ENCODE measurements at regions not wholly inside any gene's neighbourhood (a gene's known extent, or its start where the extent isn't known, plus 50 kb on each side); places are given as distances from the start of the nearest gene placed in this dataset.
"Not testable (repeated sequence)": the region's sequence is repeated elsewhere in the genome, so short reads cannot be mapped to it uniquely, and the experiment has no call there.

DNA sequence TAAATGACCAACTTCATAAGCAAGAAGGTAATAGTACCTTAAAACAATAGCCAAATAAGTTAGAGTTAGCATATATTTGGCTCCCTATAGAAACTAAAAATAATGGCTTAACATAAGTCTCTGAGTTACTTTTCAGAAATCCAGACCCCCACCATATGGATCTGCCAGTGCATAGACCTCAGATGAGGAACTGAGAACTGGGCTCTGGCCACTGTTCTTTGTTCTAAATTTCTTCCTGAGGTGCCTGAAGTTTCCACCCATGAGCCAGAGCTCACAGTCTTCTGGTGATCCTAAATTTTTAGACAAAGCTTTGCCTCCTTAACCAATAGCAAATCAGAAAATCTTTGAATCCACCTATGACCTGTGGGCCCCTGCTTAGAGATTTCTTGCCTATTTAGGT, 250.9 kb downstream of the YTHDC2 start:
- DNase-seq = no peak
- Histone ChIP-seq H3K9me3 (no peaks in the 10 kb centered on the region), H3K36me3 (ENCODE audit: low read depth, missing control alignments) (no peaks in the 10 kb centered on the region), H3K4me3 (no peak overlapping the region), H3K27ac (no peak overlapping the region), H3K4me1 (no peaks in the 10 kb centered on the region), H3K27me3 (no peaks in the 10 kb centered on the region)
- intact Hi-C loops (cut with DNase I; ENCODE audit: low total_unique reads) = no loop called here
- no peak for TF ChIP-seq POLR2A (IDR thresholded peaks at IDR 0.05)
- no peak for TF ChIP-seq CTCF (IDR thresholded peaks at IDR 0.05)

- DNase-seq; H3K4me1 ChIP-seq; H3K9me3 ChIP-seq; H3K27me3 ChIP-seq; H3K27ac ChIP-seq; H3K4me3 ChIP-seq; H3K36me3 ChIP-seq (ENCODE audit: low read depth, missing control alignments); intact Hi-C loops (cut with DNase I; ENCODE audit: low total_unique reads): not testable (repeated sequence)
- WGBS, 2 donors = 50 to 93% methylated on average over 2 of the region's 2 CpGs
These were observed 253.3 kb downstream of the YTHDC2 start for GRCh38 chr5:113766827-113767226.

GRCh38 chr5:113770648-113771047, 257.2 kb downstream of the YTHDC2 start:
- no peak for DNase-seq
- 76 to 77% methylated on average over 3 of the region's 3 CpGs for WGBS, 2 donors
- intact Hi-C loops (cut with DNase I; ENCODE audit: low total_unique reads) = no loop called here
- no peaks in the 10 kb centered on the region for H3K4me1 ChIP-seq
- no peak overlapping the region for H3K27ac ChIP-seq
- no peaks in the 10 kb centered on the region for H3K36me3 ChIP-seq (ENCODE audit: low read depth, missing control alignments)
- TF ChIP-seq CTCF (IDR thresholded peaks at IDR 0.05) (no peak), POLR2A (IDR thresholded peaks at IDR 0.05) (no peak)
- H3K27me3 ChIP-seq = no peaks in the 10 kb centered on the region
- H3K4me3 ChIP-seq = no peak overlapping the region
- H3K9me3 ChIP-seq = no peaks in the 10 kb centered on the region

GRCh38 chr5:113771483-113771882, 258.0 kb downstream of the YTHDC2 start:
- WGBS, 2 donors = 58 to 79% methylated on average over 2 of the region's 2 CpGs
- no peaks in the 10 kb centered on the region for H3K36me3 ChIP-seq (ENCODE audit: low read depth, missing control alignments)
- no peak for DNase-seq
- H3K4me3 ChIP-seq = no peak overlapping the region
- H3K9me3 ChIP-seq = no peaks in the 10 kb centered on the region
- TF ChIP-seq POLR2A (IDR thresholded peaks at IDR 0.05) (no peak), CTCF (IDR thresholded peaks at IDR 0.05) (no peak)
- no peaks in the 10 kb centered on the region for H3K4me1 ChIP-seq
- intact Hi-C loops (cut with DNase I; ENCODE audit: low total_unique reads) = no loop called here
- no peaks in the 10 kb centered on the region for H3K27me3 ChIP-seq
- H3K27ac ChIP-seq = no peak overlapping the region

- no peak for DNase-seq
- H3K4me1 ChIP-seq = peaks cover 3% of the 10 kb centered on the region
- H3K9me3 ChIP-seq = no peaks in the 10 kb centered on the region
- no peaks in the 10 kb centered on the region for H3K36me3 ChIP-seq (ENCODE audit: low read depth, missing control alignments)
- no peak overlapping the region for H3K27ac ChIP-seq
- TF ChIP-seq POLR2A (IDR thresholded peaks at IDR 0.05) = no peak
- TF ChIP-seq CTCF (IDR thresholded peaks at IDR 0.05) = no peak
- WGBS, 2 donors = 91 to 97% methylated on average over 5 of the region's 5 CpGs
- intact Hi-C loops (cut with DNase I; ENCODE audit: low total_unique reads) = no loop called here
- no peaks in the 10 kb centered on the region for H3K27me3 ChIP-seq
- no peak overlapping the region for H3K4me3 ChIP-seq
These were observed 262.7 kb downstream of the YTHDC2 start for GRCh38 chr5:113776168-113776567.
